T-helper 2 cell treated with Interferon-gamma antibody and Interleukin-4, amounts not matched to agents 5 μg/mL and 100 μg/mL, for 36 hours (primary cell): ENCODE measurements at regions not wholly inside any gene's neighbourhood (a gene's known extent, or its start where the extent isn't known, plus 50 kb on each side); places are given as distances from the start of the nearest gene placed in this dataset.
"Not testable (repeated sequence)": the region's sequence is repeated elsewhere in the genome, so short reads cannot be mapped to it uniquely, and the experiment has no call there.

Experiments used
- DNase-seq: peaks from one replicate; pipeline ENCODE4 v3.0.0; 2021; ENCODE audit warnings: low spot score
- H3K27ac Mint-ChIP-seq: one replicate; pipeline ENCODE4 v1.8.0; 2021; ENCODE audit warnings: mild to moderate bottlenecking, mixed read lengths
- H3K27me3 Mint-ChIP-seq: one replicate; pipeline ENCODE4 v1.8.0; 2021; ENCODE audit warnings: low read depth, mixed read lengths
- H3K36me3 Mint-ChIP-seq: one replicate; pipeline ENCODE4 v1.8.0; 2021; ENCODE audit warnings: low read depth, mixed read lengths
- H3K4me1 Mint-ChIP-seq: one replicate; pipeline ENCODE4 v1.8.0; 2021; ENCODE audit warnings: low read depth, mixed read lengths
- H3K4me3 Mint-ChIP-seq: one replicate; pipeline ENCODE4 v1.8.0; 2022; ENCODE audit warnings: mild to moderate bottlenecking, moderate library complexity, mixed read lengths
- H3K9me3 Mint-ChIP-seq: one replicate; pipeline ENCODE4 v1.8.0; 2021; ENCODE audit warnings: mixed read lengths

DNA sequence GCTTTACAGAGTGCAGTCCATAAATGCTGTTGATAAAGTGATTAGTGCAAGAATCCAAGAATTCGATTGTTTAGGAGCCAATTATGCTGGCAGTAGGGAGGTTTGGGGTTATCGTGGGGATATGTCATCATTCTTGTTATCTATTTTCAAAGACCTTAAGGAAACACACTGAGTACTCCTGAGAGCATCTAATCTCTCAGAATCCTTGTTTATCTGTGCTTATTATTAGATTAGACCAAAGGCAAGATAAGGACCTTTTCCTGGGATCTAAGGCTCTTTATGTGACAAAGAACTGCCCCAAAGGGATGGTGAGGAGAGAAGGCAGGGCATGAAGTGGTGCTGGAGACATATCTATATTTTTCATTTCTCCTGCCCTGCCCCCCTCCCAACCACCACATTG, 139.1 kb downstream of the TSEN15 start:
- no peak overlapping the region for H3K4me3 Mint-ChIP-seq
- H3K36me3 Mint-ChIP-seq, result no peaks in the 10 kb centered on the region
- no peak overlapping the region for H3K27ac Mint-ChIP-seq
- DNase-seq, result no peak
- H3K9me3 Mint-ChIP-seq, result no peaks in the 10 kb centered on the region
- no peaks in the 10 kb centered on the region for H3K4me1 Mint-ChIP-seq
- H3K27me3 Mint-ChIP-seq, result peaks cover 25% of the 10 kb centered on the region

DNA sequence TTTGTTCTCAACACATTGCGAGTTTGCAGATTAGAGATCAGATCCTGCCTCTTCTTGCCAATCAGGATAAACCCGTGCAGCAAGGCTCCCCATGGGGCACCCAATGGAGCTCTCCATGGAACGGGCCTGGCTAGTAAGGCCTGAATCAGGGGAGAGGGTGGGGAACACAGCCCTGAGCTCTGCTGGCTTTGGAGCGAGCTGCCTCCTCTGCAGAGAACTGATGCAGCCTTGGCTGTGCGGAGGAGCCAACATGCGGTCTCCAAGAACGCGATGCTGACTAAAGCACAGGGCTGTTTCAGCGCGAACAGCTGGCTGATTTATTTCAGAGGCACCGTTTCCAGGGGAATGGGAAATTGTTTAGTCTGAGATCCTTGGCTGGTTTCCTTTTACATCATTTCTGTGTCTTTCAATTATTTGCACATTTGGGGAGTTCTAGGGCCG, 139.7 kb downstream of the TSEN15 start:
- no peaks in the 10 kb centered on the region for H3K9me3 Mint-ChIP-seq
- H3K36me3 Mint-ChIP-seq, result no peaks in the 10 kb centered on the region
- peaks cover 25% of the 10 kb centered on the region for H3K27me3 Mint-ChIP-seq
- H3K4me3 Mint-ChIP-seq, result no peak overlapping the region
- H3K27ac Mint-ChIP-seq, result no peak overlapping the region
- DNase-seq, result no peak
- H3K4me1 Mint-ChIP-seq, result no peaks in the 10 kb centered on the region

- Mint-ChIP-seq H3K36me3 (no peaks in the 10 kb centered on the region), H3K27ac (no peak overlapping the region), H3K9me3 (no peaks in the 10 kb centered on the region), H3K4me3 (no peak overlapping the region), H3K27me3 (peaks cover 30% of the 10 kb centered on the region), H3K4me1 (no peaks in the 10 kb centered on the region)
- DNase-seq, result no peak
Observed at GRCh38 chr1:184192796-184193195, 141.3 kb downstream of the TSEN15 start.

GRCh38 chr1:184193451-184193850, 141.9 kb downstream of the TSEN15 start:
- Mint-ChIP-seq H3K9me3 (no peaks in the 10 kb centered on the region), H3K27me3 (peaks cover 28% of the 10 kb centered on the region), H3K4me3 (no peak overlapping the region), H3K4me1 (no peaks in the 10 kb centered on the region), H3K27ac (no peak overlapping the region), H3K36me3 (no peaks in the 10 kb centered on the region)
- DNase-seq, result no peak

DNA sequence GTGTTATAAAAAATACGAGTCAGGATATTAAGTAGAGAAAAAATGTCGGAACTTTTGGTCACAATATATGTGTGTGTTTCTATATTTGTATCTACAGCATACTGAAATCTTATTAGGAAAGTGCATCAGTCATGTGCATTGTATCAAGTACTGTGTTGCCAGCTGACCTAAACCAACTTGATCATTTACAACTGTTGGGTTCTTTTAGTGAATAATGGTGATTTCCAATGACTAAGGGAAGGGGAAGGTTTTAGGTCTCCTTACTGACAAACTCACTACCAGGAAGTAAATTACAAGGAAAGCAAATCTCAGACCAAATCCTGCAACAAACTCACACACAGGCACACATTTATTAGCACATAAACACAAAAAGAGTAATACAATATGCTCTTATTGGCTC, 142.7 kb downstream of the TSEN15 start:
- H3K9me3 Mint-ChIP-seq, result no peaks in the 10 kb centered on the region
- no peak overlapping the region for H3K4me3 Mint-ChIP-seq
- peaks cover 26% of the 10 kb centered on the region for H3K27me3 Mint-ChIP-seq
- no peaks in the 10 kb centered on the region for H3K36me3 Mint-ChIP-seq
- DNase-seq, result no peak
- no peak overlapping the region for H3K27ac Mint-ChIP-seq
- no peaks in the 10 kb centered on the region for H3K4me1 Mint-ChIP-seq

DNA sequence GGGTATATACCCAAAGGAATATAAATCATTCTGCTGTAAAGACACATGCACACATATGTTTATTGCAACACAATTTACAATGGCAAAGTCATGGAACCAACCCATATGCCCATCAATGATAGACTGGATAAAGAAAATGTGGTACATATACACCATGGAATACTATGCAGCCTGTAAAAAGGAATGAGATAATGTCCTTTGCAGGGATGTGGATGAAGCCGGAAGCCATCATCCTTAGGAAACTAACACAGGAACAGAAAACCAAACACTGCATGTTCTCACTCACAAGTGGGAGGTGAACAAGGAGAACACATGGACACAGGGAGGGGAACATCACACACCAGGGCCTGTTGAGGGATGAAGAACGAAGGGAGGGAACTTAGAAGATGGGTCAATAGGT, 144.2 kb downstream of the TSEN15 start:
- not testable (repeated sequence) for H3K4me1 Mint-ChIP-seq, H3K4me3 Mint-ChIP-seq, H3K36me3 Mint-ChIP-seq, DNase-seq, H3K9me3 Mint-ChIP-seq, H3K27ac Mint-ChIP-seq
- peaks cover 18% of the 10 kb centered on the region for H3K27me3 Mint-ChIP-seq

GRCh38 chr1:184197831-184198230, 146.3 kb downstream of the TSEN15 start:
- no peaks in the 10 kb centered on the region for H3K36me3 Mint-ChIP-seq
- H3K4me1 Mint-ChIP-seq, result no peaks in the 10 kb centered on the region
- H3K4me3 Mint-ChIP-seq, result no peak overlapping the region
- no peak overlapping the region for H3K27ac Mint-ChIP-seq
- DNase-seq, result no peak
- peaks cover 10% of the 10 kb centered on the region for H3K27me3 Mint-ChIP-seq
- H3K9me3 Mint-ChIP-seq, result no peaks in the 10 kb centered on the region

DNA sequence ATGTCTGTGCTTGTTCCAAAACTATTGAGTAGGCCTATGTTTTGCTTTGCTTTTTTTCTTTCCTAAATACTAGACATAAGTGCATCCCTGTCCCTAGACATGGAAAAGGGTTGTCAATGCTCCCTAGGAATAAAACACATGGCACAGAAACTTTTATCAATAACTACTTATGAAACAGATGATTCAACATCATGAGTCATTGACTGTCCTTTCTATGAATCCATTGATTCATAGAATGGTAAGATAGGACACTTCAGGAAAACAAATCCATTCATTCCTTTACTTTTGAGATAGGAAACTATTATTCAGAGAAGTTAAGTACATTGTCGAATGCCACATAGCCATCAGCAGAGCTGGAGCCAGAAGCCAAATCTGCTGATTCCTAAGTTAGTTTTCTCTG, 147.5 kb downstream of the TSEN15 start:
- H3K36me3 Mint-ChIP-seq, result no peaks in the 10 kb centered on the region
- no peaks in the 10 kb centered on the region for H3K4me1 Mint-ChIP-seq
- H3K4me3 Mint-ChIP-seq, result no peak overlapping the region
- DNase-seq, result no peak
- H3K9me3 Mint-ChIP-seq, result no peaks in the 10 kb centered on the region
- H3K27ac Mint-ChIP-seq, result no peak overlapping the region
- peaks cover 8% of the 10 kb centered on the region for H3K27me3 Mint-ChIP-seq

DNA sequence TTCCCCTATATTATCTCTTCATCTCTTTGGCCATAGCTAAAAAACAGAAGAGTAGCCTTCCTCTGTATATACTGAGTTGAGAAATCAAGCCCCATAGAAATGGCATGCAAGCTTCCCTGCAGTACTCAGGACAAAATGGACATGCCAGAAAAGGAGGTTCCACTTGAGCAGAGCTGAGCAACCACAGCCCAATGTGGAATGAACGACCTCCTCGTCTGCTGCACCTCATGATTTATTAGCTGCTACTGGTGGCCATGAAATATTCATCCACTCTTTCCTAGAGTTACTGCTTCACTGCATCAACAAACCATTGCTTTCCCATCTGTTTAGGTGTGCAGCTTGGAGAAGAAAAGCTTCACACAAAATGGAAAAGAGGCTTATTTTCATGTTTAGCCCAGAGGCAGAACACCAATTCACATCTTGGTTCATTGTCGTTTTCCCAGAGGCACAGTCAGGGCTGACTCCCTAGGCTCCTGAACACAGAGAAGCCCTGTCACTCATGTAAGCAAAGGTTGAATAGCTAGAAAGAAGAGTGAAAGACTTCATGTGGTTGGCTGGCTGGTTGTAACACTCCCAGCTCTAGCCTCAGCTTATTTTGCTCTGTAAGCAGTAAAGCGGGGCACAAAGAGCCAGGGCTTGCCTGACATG, 148.0 kb downstream of the TSEN15 start:
- no peaks in the 10 kb centered on the region for H3K4me1 Mint-ChIP-seq
- H3K9me3 Mint-ChIP-seq, result no peaks in the 10 kb centered on the region
- peaks cover 8% of the 10 kb centered on the region for H3K27me3 Mint-ChIP-seq
- H3K36me3 Mint-ChIP-seq, result no peaks in the 10 kb centered on the region
- H3K27ac Mint-ChIP-seq, result no peak overlapping the region
- DNase-seq, result no peak
- H3K4me3 Mint-ChIP-seq, result no peak overlapping the region

DNA sequence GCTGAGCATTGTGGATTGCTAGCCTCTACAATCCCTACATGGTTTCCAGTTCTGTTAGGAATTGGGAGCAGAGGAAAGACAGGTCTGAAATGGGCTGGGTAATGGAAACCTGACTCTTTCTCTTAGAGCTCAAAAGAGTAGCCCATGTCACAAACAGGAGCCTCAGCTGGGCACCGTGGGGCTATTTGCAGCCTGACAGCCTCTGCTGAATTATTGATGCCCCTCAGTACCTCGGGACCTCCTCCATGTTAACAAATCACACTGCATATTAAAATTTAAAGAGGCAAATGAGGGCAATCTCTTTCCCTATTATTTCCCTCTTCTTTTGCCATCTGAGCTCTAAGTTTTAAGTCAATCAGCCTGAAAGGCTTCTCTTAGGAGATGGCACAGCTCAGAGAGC, 157.1 kb downstream of the TSEN15 start:
- Mint-ChIP-seq H3K9me3 (no peaks in the 10 kb centered on the region), H3K4me3 (no peak overlapping the region), H3K27me3 (peaks cover 12% of the 10 kb centered on the region), H3K4me1 (no peaks in the 10 kb centered on the region), H3K36me3 (no peaks in the 10 kb centered on the region), H3K27ac (no peak overlapping the region)
- no peak for DNase-seq

DNA sequence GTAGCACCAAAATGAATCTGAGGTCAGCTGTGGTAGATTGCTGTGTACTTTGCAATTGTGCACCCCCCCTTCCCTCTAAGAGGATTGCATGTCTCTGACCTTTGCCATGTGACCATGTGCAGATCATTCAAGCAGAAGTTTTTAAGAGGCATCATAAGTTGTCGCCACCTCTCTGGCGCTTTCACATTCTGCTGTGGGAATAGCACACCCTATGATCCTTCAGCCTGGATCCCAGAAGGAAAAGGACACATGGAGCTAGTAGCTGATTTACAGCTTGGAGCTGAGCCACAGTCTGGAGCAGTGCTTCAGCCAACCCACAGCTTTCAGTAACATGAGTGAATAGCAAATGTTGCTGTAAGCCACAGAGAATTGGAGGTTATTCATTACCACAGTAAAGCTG, 158.5 kb downstream of the TSEN15 start:
- no peak for DNase-seq
- H3K9me3 Mint-ChIP-seq, result no peaks in the 10 kb centered on the region
- no peak overlapping the region for H3K4me3 Mint-ChIP-seq
- H3K4me1 Mint-ChIP-seq, result no peaks in the 10 kb centered on the region
- H3K36me3 Mint-ChIP-seq, result no peaks in the 10 kb centered on the region
- peaks cover 12% of the 10 kb centered on the region for H3K27me3 Mint-ChIP-seq
- H3K27ac Mint-ChIP-seq, result no peak overlapping the region

DNA sequence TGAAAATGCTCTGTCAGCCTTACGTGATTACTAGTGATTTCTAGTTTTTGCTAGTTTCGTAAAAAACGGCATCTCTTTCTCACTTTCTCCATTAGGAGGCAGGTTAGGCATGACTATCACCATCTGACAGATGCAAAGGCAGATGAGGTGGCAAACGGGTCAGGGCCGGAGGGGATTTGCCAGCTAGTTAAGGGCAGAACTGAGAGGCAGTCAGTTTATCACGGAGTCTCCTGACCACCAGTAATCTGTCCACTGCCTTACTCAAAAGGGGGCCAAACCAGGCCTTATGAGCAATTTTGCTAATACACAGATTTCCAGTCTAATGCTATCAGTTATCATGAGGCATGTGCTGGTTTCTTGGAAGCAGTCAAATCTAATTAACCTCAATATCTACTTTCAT, 159.3 kb downstream of the TSEN15 start:
- H3K27ac Mint-ChIP-seq, result no peak overlapping the region
- DNase-seq, result no peak
- H3K9me3 Mint-ChIP-seq, result no peaks in the 10 kb centered on the region
- H3K27me3 Mint-ChIP-seq, result peaks cover 9% of the 10 kb centered on the region
- H3K4me1 Mint-ChIP-seq, result no peaks in the 10 kb centered on the region
- no peak overlapping the region for H3K4me3 Mint-ChIP-seq
- H3K36me3 Mint-ChIP-seq, result no peaks in the 10 kb centered on the region

- Mint-ChIP-seq H3K27ac (no peak overlapping the region), H3K4me1 (no peaks in the 10 kb centered on the region), H3K36me3 (no peaks in the 10 kb centered on the region), H3K27me3 (peaks cover 22% of the 10 kb centered on the region), H3K4me3 (no peak overlapping the region), H3K9me3 (no peaks in the 10 kb centered on the region)
- DNase-seq, result no peak
Observed at GRCh38 chr1:184212649-184213314, 161.3 kb downstream of the TSEN15 start.

- Mint-ChIP-seq H3K4me3 (no peak overlapping the region), H3K27ac (no peak overlapping the region), H3K36me3 (no peaks in the 10 kb centered on the region), H3K27me3 (peaks cover 18% of the 10 kb centered on the region), H3K4me1 (no peaks in the 10 kb centered on the region), H3K9me3 (no peaks in the 10 kb centered on the region)
- DNase-seq, result no peak
Observed at GRCh38 chr1:184214128-184214527, 162.6 kb downstream of the TSEN15 start.
